ENCODE measurements at regions not wholly inside any gene's neighbourhood (a gene's known extent, or its start where the extent isn't known, plus 50 kb on each side); places are given as distances from the start of the nearest gene placed in this dataset.
A peak's percentile ranks its signal among the peaks of the same experiment; 100 is the strongest.

- BruUV-seq (replicated peaks), result no TSS peak
- DNase-seq (ENCODE audit: extremely low read depth in 1 of 4, low spot score in 3 of 4) (no peak), ATAC-seq (no peak), FAIRE-seq (no peak)
- ChIA-PET CTCF (ENCODE audit: low intra/inter-chr PET ratio) (no interaction called here), POLR2A (no interaction called here)
- Histone ChIP-seq H3K4me1 (replicated peaks in 1 of 2; ENCODE audit: control insufficient read depth in 2 of 2, insufficient read depth in 2 of 2, low read length in 2 of 2) (peaks cover 6 to 10% of the 10 kb centered on the region in 2 experiments; a peak in 2 of 5 replicates), H3K9me1 (ENCODE audit: control insufficient read depth, insufficient read depth, low read length) (no peaks in the 10 kb centered on the region), H3K79me2 (ENCODE audit: control insufficient read depth, insufficient read depth, low read length) (no peaks in the 10 kb centered on the region), H3K4me2 (ENCODE audit: insufficient read depth, low read length) (no peak overlapping the region), H2AFZ (ENCODE audit: low read depth, low read length) (peak overlapping the region; percentile 60), H3K9me3 (replicated peaks; ENCODE audit: control insufficient read depth, insufficient read depth, low read depth, low read length) (no peaks in the 10 kb centered on the region), H3K4me3 (no peak overlapping the region), H3K27ac (ENCODE audit: extremely low read depth, low read depth, low read length) (no peak overlapping the region), H3K27me3 (ENCODE audit: control insufficient read depth in 2 of 2, insufficient read depth in 2 of 2, low read length in 2 of 2) (no peaks in the 10 kb centered on the region), H3K36me3 (ENCODE audit: control insufficient read depth, insufficient read depth, low read length) (no peaks in the 10 kb centered on the region), H3K9ac (ENCODE audit: insufficient read depth in 1 of 2, low read depth in 2 of 2, low read length in 2 of 2) (no peak overlapping the region), H4K20me1 (replicated peaks; ENCODE audit: control insufficient read depth, insufficient read depth, low read length) (no peaks in the 10 kb centered on the region)
- intact Hi-C loops (cut with micrococcal nuclease) (loop anchor here (10.0 kb wide), 2 partner anchors 164 to 794 kb away; partner anchors contain the start of gene MCM9), in situ Hi-C loops (cut with MboI) (no loop called here)
- TF ChIP-seq TRIM24 (IDR thresholded peaks at IDR 0.05) (no peak), FOXK1 (CRISPR knock-in tag; IDR thresholded peaks at IDR 0.05; ENCODE audit: borderline replicate concordance) (no peak), ETV5 (CRISPR knock-in tag; IDR thresholded peaks at IDR 0.05; ENCODE audit: low read depth) (no peak), SRF (CRISPR knock-in tag; IDR thresholded peaks at IDR 0.05) (no peak), RB1 (IDR thresholded peaks at IDR 0.05; ENCODE audit: low read depth) (no peak), ZNF668 (CRISPR knock-in tag; IDR thresholded peaks at IDR 0.05) (no peak), PHF20 (IDR thresholded peaks at IDR 0.05; ENCODE audit: partially characterized antibody) (no peak)
- WGBS (ENCODE audit: insufficient coverage, low coverage, missing lambda C conversion rate), result 38% methylated on average over 3 of the region's 3 CpGs
These were observed 379.4 kb upstream of the MAN1A1 start for GRCh38 chr6:119728935-119729334.
